A204.1 (cell line): ENCODE measurements at regions not wholly inside any gene's neighbourhood (a gene's known extent, or its start where the extent isn't known, plus 50 kb on each side); places are given as distances from the start of the nearest gene placed in this dataset.

Experiments used
- FAIRE-seq: peaks from 2 replicates; lab custom pipeline; 2012; peaks lifted over from hg19 to GRCh38; lab: Jason Lieb, UNC

- FAIRE-seq = no peak
Observed at GRCh38 chr5:161235569-161235968, 311.0 kb downstream of the GABRB2 start.

DNA sequence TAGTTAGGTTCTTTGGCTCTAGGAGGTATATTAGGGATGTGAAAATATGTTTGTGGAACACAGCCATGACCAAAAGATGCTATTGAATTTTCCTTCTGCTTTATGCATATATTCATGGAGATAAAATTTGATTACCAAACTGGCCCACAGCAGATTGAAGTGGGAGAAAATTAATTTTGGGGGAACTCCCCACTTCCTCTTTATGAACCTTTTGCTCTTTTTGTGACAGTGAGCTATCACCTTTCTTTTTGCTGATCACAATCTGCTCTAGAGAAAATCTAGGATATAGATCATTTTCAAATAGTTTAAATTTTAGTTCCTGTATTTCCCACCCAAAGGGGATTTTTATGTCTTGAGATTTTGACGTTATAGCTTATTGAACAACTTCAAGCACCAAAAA is 313.0 kb downstream of the GABRB2 start:
- FAIRE-seq = no peak

DNA sequence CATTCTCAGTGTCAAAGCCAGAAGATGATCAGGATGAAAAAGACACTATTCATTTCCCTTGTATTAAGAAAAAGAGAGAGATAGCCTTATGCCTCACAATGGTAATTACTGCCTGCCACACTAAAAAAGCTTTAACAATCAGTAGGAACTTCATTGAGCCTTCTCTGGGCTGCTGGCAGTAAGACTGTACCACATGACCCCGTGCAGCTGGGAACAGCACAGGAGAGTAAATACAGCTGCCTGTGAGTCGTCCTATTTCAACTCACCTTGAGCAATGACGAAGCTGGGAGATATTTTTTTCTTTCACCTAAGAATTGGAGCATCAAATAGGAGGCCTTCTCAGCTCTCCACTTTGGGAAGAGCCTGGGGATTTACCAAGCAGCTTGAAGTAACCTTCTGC is 316.3 kb downstream of the GABRB2 start:
- no peak for FAIRE-seq

DNA sequence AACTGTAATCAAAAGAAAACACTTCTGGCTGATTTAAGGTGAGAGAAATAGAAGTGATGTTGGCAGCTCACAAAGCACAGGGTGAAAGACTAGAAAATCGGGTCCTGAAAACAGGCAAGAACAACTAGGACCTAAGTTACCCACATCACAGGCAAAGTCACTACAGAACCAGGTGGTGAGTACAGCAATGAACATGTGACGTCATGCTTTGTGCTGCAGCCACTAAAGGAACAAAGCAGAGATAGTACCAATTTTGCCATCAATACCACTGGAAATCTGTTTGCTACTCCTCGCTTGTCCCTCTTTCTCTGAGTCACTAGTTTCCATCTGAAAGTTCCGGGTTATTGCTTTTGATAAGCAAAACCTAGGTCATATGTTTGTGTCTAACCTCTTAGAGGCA is 326.7 kb downstream of the GABRB2 start:
- no peak for FAIRE-seq

DNA sequence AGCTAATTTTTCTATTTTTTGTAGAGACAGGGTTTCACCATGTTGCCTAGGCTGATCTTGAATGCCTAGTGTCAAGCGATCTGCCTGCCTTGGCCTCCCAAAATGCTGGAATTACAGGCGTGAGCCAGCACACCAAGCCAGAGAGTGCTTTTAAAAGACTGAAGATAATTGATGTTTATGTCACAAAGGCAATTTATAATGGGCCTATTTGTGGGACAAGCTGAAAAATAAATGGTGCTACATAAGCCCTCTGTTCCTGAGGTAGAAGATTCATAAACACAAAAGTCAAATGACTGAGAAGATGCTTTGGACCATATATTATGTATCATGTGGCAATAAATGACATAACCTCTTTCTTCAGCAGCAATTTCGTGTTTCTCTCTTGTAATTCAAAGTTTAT is 329.6 kb downstream of the GABRB2 start:
- FAIRE-seq = no peak

GRCh38 chr5:161212123-161212712 is 334.3 kb downstream of the GABRB2 start:
- FAIRE-seq = no peak

DNA sequence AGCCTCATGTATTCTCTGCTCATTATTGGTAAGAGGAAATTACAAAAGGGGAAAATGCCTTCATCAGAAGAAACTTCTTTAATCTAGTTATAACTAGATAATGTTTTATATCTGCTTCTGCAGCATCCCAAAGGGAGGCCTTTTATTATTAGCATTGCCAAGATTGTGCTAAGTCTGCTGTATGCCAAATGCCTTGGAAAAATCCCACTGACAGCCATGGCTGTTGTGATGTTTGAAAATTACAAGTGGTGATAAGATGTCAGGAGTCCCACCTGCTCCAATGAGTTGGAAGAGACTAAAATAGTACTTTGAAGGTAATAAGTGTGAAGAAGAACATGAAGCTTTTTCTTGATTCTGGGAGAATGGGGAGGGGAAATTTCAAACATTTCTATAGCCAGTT is 345.0 kb downstream of the GABRB2 start:
- FAIRE-seq = no peak

GRCh38 chr5:161190778-161191177 is 338.8 kb upstream of the ATP10B start:
- no peak for FAIRE-seq

- FAIRE-seq = no peak
Observed at GRCh38 chr5:161190086-161190485, 338.1 kb upstream of the ATP10B start.

DNA sequence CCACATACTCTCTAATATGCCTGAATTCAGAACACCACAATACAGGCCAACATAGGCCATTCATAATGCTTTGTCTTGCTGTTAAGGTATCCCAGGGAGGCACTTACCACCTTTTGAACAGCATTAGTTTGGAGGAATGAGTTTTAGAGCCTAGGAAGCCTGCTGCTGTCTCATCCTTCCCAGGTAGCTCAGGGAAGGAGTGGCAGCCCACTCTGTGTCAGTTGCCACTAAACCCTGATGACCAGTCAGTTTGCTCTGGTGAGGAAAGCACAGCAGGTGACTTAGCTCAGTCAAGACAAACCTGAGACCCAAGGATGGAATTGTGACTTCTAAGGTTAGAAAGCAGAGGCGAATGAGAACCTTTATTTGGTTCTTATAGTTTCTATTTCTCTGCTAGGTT is 337.4 kb upstream of the ATP10B start:
- FAIRE-seq = no peak

- FAIRE-seq = peak; percentile 97
Observed at GRCh38 chr5:161183559-161183958, 331.5 kb upstream of the ATP10B start.

DNA sequence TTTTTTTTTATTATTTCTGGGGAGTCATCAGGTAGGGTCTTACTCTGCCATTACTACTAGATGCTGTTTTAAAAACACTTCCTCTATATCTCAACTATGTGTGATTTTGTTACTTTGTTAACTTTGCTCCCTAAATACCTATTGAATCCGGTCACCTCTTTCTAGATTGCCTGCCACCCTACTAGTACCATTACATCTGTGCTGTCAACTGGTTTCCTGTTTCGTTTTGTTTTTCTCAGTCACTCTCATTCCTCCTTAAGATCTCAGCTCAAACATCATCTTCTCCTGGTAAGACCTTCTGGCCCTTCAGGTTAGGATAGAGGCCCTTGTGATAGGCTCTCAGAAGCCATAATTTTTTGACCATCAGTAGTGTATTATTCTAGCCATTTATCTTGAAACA is 324.2 kb upstream of the ATP10B start:
- no peak for FAIRE-seq

GRCh38 chr5:161169776-161170175 is 317.8 kb upstream of the ATP10B start:
- no peak for FAIRE-seq

GRCh38 chr5:161167016-161167767 is 315.2 kb upstream of the ATP10B start:
- no peak for FAIRE-seq

DNA sequence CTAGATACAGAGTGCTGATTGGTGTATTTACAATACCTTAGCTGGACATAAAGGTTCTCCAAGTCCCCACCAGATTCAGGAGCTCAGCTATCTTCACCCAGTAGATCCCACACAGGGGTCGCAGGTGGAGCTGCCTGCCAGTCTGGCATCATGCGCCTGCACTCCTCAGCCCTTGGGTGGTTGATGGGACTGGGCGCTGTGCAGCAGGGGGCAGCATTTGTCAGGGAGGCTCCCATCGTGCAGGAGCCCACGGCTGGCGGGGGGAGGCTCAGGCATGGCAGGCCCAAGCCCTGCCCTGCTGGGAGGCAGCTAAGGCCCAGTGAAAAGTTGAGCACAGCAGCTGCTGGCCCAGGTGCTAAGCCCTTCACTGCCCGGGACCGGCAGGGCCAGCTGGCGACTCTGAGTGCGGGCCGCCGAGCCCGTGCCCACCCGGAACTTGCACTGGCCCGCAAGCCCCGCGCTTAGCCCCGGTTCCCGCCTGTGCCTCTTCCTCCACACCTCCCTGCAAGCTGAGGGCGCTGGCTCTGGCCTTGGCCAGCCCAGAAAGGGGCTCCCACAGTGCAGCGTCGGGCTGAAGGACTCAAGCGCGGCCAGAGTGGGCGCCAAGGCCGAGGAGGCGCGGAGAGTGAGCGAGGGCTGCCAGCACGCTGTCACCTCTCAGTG is 314.1 kb upstream of the ATP10B start:
- FAIRE-seq = no peak

GRCh38 chr5:161157925-161158324 is 305.9 kb upstream of the ATP10B start:
- no peak for FAIRE-seq

GRCh38 chr5:161155451-161155850 is 303.4 kb upstream of the ATP10B start:
- FAIRE-seq = no peak

- FAIRE-seq = no peak
Observed at GRCh38 chr5:161152415-161152940, 300.5 kb upstream of the ATP10B start.

GRCh38 chr5:161150441-161150988 is 298.5 kb upstream of the ATP10B start:
- FAIRE-seq = no peak

DNA sequence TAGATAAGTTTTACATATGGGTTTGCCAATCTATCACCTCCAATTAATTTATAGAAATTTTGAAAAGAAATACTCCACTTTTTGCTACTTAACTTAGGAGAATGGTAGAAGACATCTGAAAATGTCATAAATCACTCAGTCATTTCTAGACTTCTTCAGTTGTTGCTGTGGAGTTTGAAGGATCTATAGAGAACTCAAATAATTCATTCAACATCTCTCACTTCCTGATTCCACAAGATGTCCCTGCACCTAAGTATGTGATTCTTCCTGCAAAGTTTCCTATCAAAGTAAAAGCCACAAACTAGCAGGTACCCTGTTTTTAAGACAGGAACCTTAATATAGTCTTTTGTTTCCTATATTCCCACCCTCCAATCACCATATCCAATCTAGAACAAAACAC is 297.1 kb upstream of the ATP10B start:
- no peak for FAIRE-seq

- no peak for FAIRE-seq
Observed at GRCh38 chr5:161138751-161139455, 286.9 kb upstream of the ATP10B start.

DNA sequence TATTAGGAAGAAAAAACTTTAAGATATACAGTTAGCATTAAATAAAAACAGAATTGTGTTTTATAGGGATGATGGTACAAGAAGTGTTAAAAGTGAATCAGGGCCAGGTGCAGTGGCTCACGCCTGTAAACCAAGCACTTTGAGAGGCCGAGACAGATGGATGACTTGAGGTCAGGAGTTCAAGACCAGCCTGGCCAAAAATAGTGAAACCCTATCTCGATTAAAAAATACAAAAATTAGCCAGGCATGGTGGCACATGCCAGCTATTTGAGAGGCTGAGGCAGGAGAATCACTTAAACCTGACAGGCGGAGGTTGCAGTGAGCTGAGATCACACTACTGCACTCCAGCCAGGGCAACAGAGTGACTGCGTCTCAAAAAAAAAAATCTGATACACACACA is 282.9 kb upstream of the ATP10B start:
- no peak for FAIRE-seq

- FAIRE-seq = no peak
Observed at GRCh38 chr5:161134083-161134482, 282.1 kb upstream of the ATP10B start.
